Cardiac muscle cell (in vitro differentiated cells and primary cell): ENCODE measurements at regions not wholly inside any gene's neighbourhood (a gene's known extent, or its start where the extent isn't known, plus 50 kb on each side); places are given as distances from the start of the nearest gene placed in this dataset.

ENCODE experiments used
- DNase-seq, 2 donors: peaks; one replicate each; pipeline versions ENCODE4 v3.0.0 to v3.0.0-alpha.2; 2010 to 2017; ENCODE audit warnings: low read depth in 1 of 2, low spot score in 1 of 2
- H3K27ac ChIP-seq: fragments of 200-600 bp; sonication (generic); 2 replicates; pipeline ENCODE4 v1.5.1; 2016
- H3K27me3 ChIP-seq: fragments of 200-600 bp; sonication (generic); 2 replicates; pipeline ENCODE4 v1.6.0; 2016; ENCODE audit warnings: control low read depth
- H3K36me3 ChIP-seq: fragments of 200-600 bp; sonication (generic); 2 replicates; pipeline ENCODE4 v1.5.1; 2016; ENCODE audit warnings: control low read depth
- H3K4me1 ChIP-seq: fragments of 200-600 bp; sonication (generic); 2 replicates; pipeline ENCODE4 v1.8.1; 2017; ENCODE audit warnings: low read depth, mild to moderate bottlenecking, mixed run types
- H3K4me3 ChIP-seq: fragments of 200-600 bp; sonication (generic); 2 replicates; pipeline ENCODE4 v1.5.1; 2016; ENCODE audit warnings: mild to moderate bottlenecking
- H3K9me3 ChIP-seq: fragments of 200-600 bp; sonication (generic); 2 replicates; pipeline ENCODE4 v1.5.1; 2017; ENCODE audit warnings: low read depth, mild to moderate bottlenecking, control low read depth
- CTCF ChIP-seq: IDR thresholded peaks from 2 replicates; pipeline ENCODE4 v1.5.1; 2012; ENCODE audit warnings: low read depth, mild to moderate bottlenecking, low read length

DNA sequence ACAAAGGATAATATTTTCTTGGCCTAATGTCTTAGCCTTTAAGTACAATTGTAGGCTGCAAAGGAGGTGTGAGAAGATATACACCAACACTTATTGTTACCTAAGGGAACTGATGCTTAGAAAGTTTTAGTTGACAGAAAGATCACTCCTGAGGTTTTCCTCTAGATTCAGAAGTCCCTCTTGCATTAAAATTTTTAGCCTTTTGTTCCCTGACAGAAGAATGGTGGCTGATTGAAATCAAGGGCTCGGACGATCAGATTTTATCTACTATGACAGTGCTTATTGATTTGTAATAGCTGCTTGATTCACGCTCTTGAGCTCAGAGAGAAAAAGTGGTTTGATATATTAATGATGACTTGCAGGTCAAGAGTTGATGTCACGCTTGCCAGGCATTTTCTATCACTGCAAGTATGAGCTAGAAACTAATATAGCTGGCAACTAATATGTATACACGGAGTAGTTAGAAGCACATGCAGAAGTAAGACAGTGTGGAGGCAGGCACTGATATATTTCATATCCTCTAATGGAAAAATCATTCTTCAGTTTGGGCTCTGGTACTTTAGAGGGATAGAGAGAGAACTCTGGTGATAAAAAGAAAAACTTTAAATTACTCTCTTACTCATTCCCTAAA, 246.6 kb upstream of the ID4 start:
- H3K36me3 ChIP-seq, result no peaks in the 10 kb centered on the region
- no peak overlapping the region for H3K27ac ChIP-seq
- H3K4me3 ChIP-seq, result no peak overlapping the region
- no peak for TF ChIP-seq CTCF
- H3K9me3 ChIP-seq, result no peaks in the 10 kb centered on the region
- H3K4me1 ChIP-seq, result peaks cover 6% of the 10 kb centered on the region
- no peaks in the 10 kb centered on the region for H3K27me3 ChIP-seq
- DNase-seq, result no peak

GRCh38 chr6:19597809-19598320, 239.3 kb upstream of the ID4 start:
- no peaks in the 10 kb centered on the region for H3K9me3 ChIP-seq

GRCh38 chr6:19599796-19600464, 237.2 kb upstream of the ID4 start:
- H3K27me3 ChIP-seq, result no peaks in the 10 kb centered on the region

More at GRCh38 chr6:19597809-19598320, 239.3 kb upstream of the ID4 start:
- Histone ChIP-seq H3K4me3 (no peak overlapping the region), H3K4me1 (no peaks in the 10 kb centered on the region), H3K36me3 (no peaks in the 10 kb centered on the region), H3K27ac (no peak overlapping the region), H3K27me3 (no peaks in the 10 kb centered on the region)
- DNase-seq, result no peak
- TF ChIP-seq CTCF, result no peak

GRCh38 chr6:19602434-19603013, 234.6 kb upstream of the ID4 start:
- no peak for TF ChIP-seq CTCF
- Histone ChIP-seq H3K4me1 (peaks cover 2% of the 10 kb centered on the region), H3K36me3 (no peaks in the 10 kb centered on the region), H3K4me3 (no peak overlapping the region), H3K27ac (no peak overlapping the region), H3K9me3 (no peaks in the 10 kb centered on the region), H3K27me3 (no peaks in the 10 kb centered on the region)
- DNase-seq, result no peak

More at GRCh38 chr6:19599796-19600464, 237.2 kb upstream of the ID4 start:
- Histone ChIP-seq H3K36me3 (no peaks in the 10 kb centered on the region), H3K4me1 (no peaks in the 10 kb centered on the region), H3K27ac (no peak overlapping the region), H3K4me3 (no peak overlapping the region), H3K9me3 (no peaks in the 10 kb centered on the region)
- DNase-seq, result no peak
- no peak for TF ChIP-seq CTCF

GRCh38 chr6:19603721-19604120, 233.4 kb upstream of the ID4 start:
- Histone ChIP-seq H3K4me1 (peaks cover 3% of the 10 kb centered on the region), H3K9me3 (no peaks in the 10 kb centered on the region), H3K4me3 (no peak overlapping the region), H3K27me3 (no peaks in the 10 kb centered on the region), H3K27ac (no peak overlapping the region), H3K36me3 (no peaks in the 10 kb centered on the region)
- no peak for TF ChIP-seq CTCF
- DNase-seq, result no peak
